Upper lobe of right lung (tissue), 1 donor: ENCODE measurements at regions not wholly inside any gene's neighbourhood (a gene's known extent, or its start where the extent isn't known, plus 50 kb on each side); places are given as distances from the start of the nearest gene placed in this dataset.

Experiments used
- ATAC-seq: fragments of 200-7000 bp; cut with Tn5 transposase; one replicate; pipeline ENCODE4 v1.9.1; 2020; ENCODE audit warnings: mild to moderate bottlenecking, moderate library complexity
- DNase-seq: peaks from one replicate; pipeline ENCODE4 v3.0.0-alpha.2; 2020
- H3K27ac ChIP-seq: fragments of 200-600 bp; one replicate; pipeline ENCODE4 v1.8.0; 2022
- H3K27me3 ChIP-seq: fragments of 200-600 bp; one replicate; pipeline ENCODE4 v1.8.0; 2022; ENCODE audit warnings: mild to moderate bottlenecking
- H3K36me3 ChIP-seq: fragments of 200-600 bp; one replicate; pipeline ENCODE4 v1.8.0; 2022
- H3K4me1 ChIP-seq: fragments of 200-600 bp; one replicate; pipeline ENCODE4 v1.8.0; 2022
- H3K4me3 ChIP-seq: fragments of 200-600 bp; one replicate; pipeline ENCODE4 v1.8.0; 2022; ENCODE audit warnings: mild to moderate bottlenecking
- H3K9me3 ChIP-seq: fragments of 200-600 bp; one replicate; pipeline ENCODE4 v1.8.0; 2022
- intact Hi-C: fragments of 100-400 bp; cut with DNase I; formaldehyde crosslinking; loops from one replicate; pipeline ENCODE4 v1.11.0; 2022
- TF ChIP-seq, protein P1 (sequence below): fragments of 200-600 bp; IDR thresholded peaks from one replicate; pipeline ENCODE4 v1.8.0; 2022; ENCODE audit warnings: antibody characterized with exemption
- donor health status: DM: no; HTN: yes; CAD: no; lungs with severe emphysema.

DNA sequence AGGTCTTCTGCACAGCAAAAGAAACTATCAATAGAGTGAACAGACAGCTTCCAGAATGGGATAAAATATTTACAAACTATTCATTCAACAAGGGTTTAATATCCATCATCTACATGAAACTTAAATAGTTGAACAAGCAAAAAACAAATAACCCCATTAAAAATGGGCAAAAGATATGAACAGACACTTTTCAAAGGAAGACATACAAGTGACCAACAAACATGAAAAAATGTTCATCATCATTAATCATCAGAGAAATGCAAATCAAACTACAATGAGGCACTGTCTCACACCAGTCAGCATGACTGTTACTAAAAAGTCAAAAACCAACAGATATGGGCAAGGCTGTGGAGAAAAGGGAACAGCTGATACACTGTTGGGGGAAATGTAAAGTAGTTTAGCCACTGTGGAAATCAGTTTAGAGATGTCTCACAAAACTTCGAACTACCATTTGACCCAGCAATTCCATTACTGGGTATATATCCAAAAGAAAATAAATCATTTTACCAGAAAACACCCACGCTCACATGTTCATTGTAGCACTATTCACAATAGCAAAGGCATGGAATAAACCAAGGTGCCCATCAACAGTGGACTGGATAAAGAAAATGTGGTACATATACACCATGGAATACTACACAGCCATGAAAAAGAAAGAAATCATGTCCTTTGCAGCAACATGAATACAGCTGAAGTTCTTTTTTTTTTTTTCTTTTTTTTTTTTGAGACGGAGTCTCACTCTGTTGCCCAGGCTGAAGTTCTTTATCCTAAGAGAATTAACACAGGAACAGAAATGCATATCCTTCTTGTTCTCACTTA lies 172.6 kb downstream of the KLF6 start:
- Histone ChIP-seq H3K27ac (no peak overlapping the region), H3K4me1 (no peaks in the 10 kb centered on the region), H3K27me3 (no peaks in the 10 kb centered on the region), H3K9me3 (no peaks in the 10 kb centered on the region), H3K4me3 (no peak overlapping the region), H3K36me3 (no peaks in the 10 kb centered on the region)
- TF ChIP-seq, protein P1, sequence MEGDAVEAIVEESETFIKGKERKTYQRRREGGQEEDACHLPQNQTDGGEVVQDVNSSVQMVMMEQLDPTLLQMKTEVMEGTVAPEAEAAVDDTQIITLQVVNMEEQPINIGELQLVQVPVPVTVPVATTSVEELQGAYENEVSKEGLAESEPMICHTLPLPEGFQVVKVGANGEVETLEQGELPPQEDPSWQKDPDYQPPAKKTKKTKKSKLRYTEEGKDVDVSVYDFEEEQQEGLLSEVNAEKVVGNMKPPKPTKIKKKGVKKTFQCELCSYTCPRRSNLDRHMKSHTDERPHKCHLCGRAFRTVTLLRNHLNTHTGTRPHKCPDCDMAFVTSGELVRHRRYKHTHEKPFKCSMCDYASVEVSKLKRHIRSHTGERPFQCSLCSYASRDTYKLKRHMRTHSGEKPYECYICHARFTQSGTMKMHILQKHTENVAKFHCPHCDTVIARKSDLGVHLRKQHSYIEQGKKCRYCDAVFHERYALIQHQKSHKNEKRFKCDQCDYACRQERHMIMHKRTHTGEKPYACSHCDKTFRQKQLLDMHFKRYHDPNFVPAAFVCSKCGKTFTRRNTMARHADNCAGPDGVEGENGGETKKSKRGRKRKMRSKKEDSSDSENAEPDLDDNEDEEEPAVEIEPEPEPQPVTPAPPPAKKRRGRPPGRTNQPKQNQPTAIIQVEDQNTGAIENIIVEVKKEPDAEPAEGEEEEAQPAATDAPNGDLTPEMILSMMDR = no peak
- ATAC-seq (no peak), DNase-seq (no peak)
- intact Hi-C loops = no loop called here

DNA sequence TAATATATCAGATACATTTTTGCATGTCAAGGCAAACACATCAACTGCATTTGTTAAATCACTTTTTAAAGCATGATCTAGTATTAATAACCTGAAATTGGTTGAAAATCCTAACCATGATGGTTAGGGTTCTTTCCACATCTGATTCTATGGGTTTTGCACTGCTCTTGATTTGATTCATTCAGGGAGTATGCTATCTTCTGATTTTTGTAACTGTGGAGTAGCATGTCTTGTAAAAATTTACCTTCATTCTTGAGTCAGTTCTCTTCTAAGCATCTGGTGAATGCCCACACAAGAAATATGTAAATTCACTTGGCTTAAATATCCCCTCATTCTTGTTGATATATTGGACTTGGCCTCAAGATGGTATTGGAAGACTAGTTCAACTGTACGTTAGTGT lies 178.7 kb downstream of the KLF6 start:
- Histone ChIP-seq H3K27me3 (no peaks in the 10 kb centered on the region), H3K4me1 (no peaks in the 10 kb centered on the region), H3K4me3 (no peak overlapping the region), H3K9me3 (no peaks in the 10 kb centered on the region), H3K36me3 (no peaks in the 10 kb centered on the region), H3K27ac (no peak overlapping the region)
- TF ChIP-seq, protein P1 = no peak
- intact Hi-C loops = no loop called here
- DNase-seq (no peak), ATAC-seq (no peak)

DNA sequence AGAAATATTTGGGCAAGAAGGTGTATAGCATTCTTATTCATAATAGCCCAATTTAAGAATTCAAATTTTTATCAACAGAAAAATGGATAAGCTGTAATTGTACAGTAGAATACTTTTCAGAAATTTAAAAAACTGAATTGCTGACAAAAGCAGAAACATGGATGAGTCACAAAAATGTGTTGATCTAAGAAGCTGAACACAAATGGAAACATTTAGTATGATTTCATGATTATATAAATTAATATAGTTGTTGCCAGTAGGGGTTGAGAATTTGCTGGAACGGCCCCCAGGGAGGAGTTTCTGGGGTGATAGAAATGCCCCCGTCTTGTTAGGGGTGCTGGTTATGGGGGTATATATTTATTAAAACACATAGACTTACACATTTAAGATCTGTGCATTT lies 179.1 kb downstream of the KLF6 start:
- DNase-seq (no peak), ATAC-seq (no peak)
- no peak overlapping the region for H3K4me3 ChIP-seq
- TF ChIP-seq, protein P1 = no peak
- no peaks in the 10 kb centered on the region for H3K9me3 ChIP-seq
- intact Hi-C loops = no loop called here
- H3K4me1 ChIP-seq = no peaks in the 10 kb centered on the region
- no peaks in the 10 kb centered on the region for H3K27me3 ChIP-seq
- no peak overlapping the region for H3K27ac ChIP-seq
- H3K36me3 ChIP-seq = no peaks in the 10 kb centered on the region

DNA sequence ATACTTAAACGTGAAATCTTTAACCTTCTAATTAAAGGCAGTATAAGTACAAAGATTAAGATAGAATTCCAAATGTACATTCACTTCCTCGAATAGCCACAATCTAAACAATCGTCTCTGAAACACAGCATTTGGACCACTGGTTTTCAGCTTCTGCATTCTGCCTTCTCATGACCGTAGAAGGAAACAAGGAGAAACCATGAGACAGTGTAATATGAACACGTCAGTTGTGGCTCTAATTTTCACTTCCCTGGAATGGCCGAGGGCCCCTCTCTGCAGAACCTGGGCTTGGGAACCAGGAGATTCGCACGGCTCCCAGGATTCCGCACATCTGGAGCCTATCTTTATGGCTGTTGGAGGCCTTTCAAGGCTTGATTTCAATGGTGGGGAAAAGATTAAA lies 189.3 kb downstream of the KLF6 start:
- intact Hi-C loops = no loop called here
- TF ChIP-seq, protein P1 = no peak
- DNase-seq (no peak), ATAC-seq (peak; percentile 32)
- Histone ChIP-seq H3K9me3 (no peaks in the 10 kb centered on the region), H3K27me3 (no peaks in the 10 kb centered on the region), H3K4me3 (no peak overlapping the region), H3K36me3 (no peaks in the 10 kb centered on the region), H3K27ac (no peak overlapping the region), H3K4me1 (no peaks in the 10 kb centered on the region)

DNA sequence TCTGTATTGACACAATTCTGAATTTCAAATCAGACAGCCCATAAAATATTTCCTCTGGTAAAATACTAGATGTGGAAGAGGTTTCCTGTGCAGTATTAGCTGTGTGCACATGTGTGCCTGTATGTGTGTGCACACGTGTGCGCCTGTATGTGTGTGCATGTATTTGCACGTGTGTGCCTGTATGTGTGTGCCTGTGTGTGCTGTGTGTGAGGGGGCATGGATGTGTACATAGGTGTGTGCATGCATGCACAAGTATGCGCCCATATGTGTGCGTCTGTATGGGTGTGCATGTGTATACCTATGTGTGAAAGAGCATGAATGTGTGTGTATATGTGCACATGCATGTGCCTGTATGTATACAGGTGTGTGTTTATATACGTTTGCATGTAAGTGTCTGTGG lies 191.4 kb downstream of the KLF6 start:
- H3K4me1 ChIP-seq = no peaks in the 10 kb centered on the region
- DNase-seq (no peak), ATAC-seq (peak; percentile 24)
- no peaks in the 10 kb centered on the region for H3K27me3 ChIP-seq
- no peak overlapping the region for H3K27ac ChIP-seq
- TF ChIP-seq, protein P1 = no peak
- intact Hi-C loops = no loop called here
- no peaks in the 10 kb centered on the region for H3K36me3 ChIP-seq
- no peak overlapping the region for H3K4me3 ChIP-seq
- H3K9me3 ChIP-seq = no peaks in the 10 kb centered on the region
